HEK293T (cell line): ENCODE measurements at regions not wholly inside any gene's neighbourhood (a gene's known extent, or its start where the extent isn't known, plus 50 kb on each side); places are given as distances from the start of the nearest gene placed in this dataset.

Source experiments
- ARNT ChIP-seq: fragments of 450-650 bp; IDR thresholded peaks from 2 replicates; pipeline ENCODE4 v1.6.1; 2017; ENCODE audit warnings: mild to moderate bottlenecking
- CTBP1 ChIP-seq: fragments of 450-650 bp; IDR thresholded peaks from 2 replicates; pipeline ENCODE4 v1.6.1; 2016; ENCODE audit warnings: borderline replicate concordance
- ELF4 ChIP-seq: fragments of 450-650 bp; IDR thresholded peaks from 2 replicates; pipeline ENCODE4 v1.6.1; 2017; ENCODE audit warnings: antibody characterized with exemption
- FOXA1 ChIP-seq: fragments of 450-650 bp; IDR thresholded peaks from 2 replicates; pipeline ENCODE4 v1.6.1; 2016; ENCODE audit warnings: mild to moderate bottlenecking
- FOXM1 ChIP-seq: fragments of 450-650 bp; IDR thresholded peaks from 2 replicates; pipeline ENCODE4 v1.6.1; 2017; ENCODE audit warnings: mild to moderate bottlenecking, borderline replicate concordance
- HDGF ChIP-seq: fragments of 450-650 bp; IDR thresholded peaks from 2 replicates; pipeline ENCODE4 v1.6.1; 2017; ENCODE audit warnings: antibody characterized with exemption, borderline replicate concordance
- LEF1 ChIP-seq: fragments of 450-650 bp; IDR thresholded peaks from 2 replicates; pipeline ENCODE4 v1.6.1; 2017; ENCODE audit warnings: mild to moderate bottlenecking, borderline replicate concordance
- SP1 ChIP-seq: fragments of 450-650 bp; IDR thresholded peaks from 2 replicates; pipeline ENCODE4 v1.6.1; 2017
- SUZ12 ChIP-seq: fragments of 450-650 bp; IDR thresholded peaks from 2 replicates; pipeline ENCODE4 v1.6.1; 2016; ENCODE audit warnings: mild to moderate bottlenecking
- TARDBP ChIP-seq: fragments of 450-650 bp; IDR thresholded peaks from 2 replicates; pipeline ENCODE4 v1.6.1; 2016
- ZNF384 ChIP-seq: fragments of 450-650 bp; IDR thresholded peaks from 2 replicates; pipeline ENCODE4 v1.6.1; 2016
- TF ChIP-seq, protein P1 (sequence below): fragments of 450-650 bp; IDR thresholded peaks from 2 replicates; pipeline ENCODE4 v1.6.1; 2016

- TF ChIP-seq FOXA1 (no peak), SP1 (no peak), FOXM1 (no peak), TARDBP (no peak), ZNF384 (no peak), CTBP1 (no peak), ARNT (no peak), SUZ12 (no peak), ELF4 (no peak), HDGF (no peak), LEF1 (no peak)
- TF ChIP-seq, protein P1, sequence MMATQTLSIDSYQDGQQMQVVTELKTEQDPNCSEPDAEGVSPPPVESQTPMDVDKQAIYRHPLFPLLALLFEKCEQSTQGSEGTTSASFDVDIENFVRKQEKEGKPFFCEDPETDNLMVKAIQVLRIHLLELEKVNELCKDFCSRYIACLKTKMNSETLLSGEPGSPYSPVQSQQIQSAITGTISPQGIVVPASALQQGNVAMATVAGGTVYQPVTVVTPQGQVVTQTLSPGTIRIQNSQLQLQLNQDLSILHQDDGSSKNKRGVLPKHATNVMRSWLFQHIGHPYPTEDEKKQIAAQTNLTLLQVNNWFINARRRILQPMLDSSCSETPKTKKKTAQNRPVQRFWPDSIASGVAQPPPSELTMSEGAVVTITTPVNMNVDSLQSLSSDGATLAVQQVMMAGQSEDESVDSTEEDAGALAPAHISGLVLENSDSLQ: no peak
These were observed 1027.4 kb downstream of the BRD1 start for GRCh38 chr22:48800036-48800885.
